GM10266 (cell line): ENCODE measurements at regions not wholly inside any gene's neighbourhood (a gene's known extent, or its start where the extent isn't known, plus 50 kb on each side); places are given as distances from the start of the nearest gene placed in this dataset.

Experiments
- DNase-seq: peaks from one replicate; pipeline ENCODE4 v3.0.0; 2012; ENCODE audit errors: extremely low spot score
- TF ChIP-seq, protein P1 (sequence below): IDR thresholded peaks from 2 replicates; pipeline ENCODE4 v1.5.1; 2012; ENCODE audit warnings: mild to moderate bottlenecking, low read depth; ENCODE audit not compliant: control insufficient read depth, insufficient read depth; ENCODE audit errors: missing control alignments

GRCh38 chr20:23199356-23199755, 113.2 kb upstream of the CD93 start:
- TF ChIP-seq, protein P1, sequence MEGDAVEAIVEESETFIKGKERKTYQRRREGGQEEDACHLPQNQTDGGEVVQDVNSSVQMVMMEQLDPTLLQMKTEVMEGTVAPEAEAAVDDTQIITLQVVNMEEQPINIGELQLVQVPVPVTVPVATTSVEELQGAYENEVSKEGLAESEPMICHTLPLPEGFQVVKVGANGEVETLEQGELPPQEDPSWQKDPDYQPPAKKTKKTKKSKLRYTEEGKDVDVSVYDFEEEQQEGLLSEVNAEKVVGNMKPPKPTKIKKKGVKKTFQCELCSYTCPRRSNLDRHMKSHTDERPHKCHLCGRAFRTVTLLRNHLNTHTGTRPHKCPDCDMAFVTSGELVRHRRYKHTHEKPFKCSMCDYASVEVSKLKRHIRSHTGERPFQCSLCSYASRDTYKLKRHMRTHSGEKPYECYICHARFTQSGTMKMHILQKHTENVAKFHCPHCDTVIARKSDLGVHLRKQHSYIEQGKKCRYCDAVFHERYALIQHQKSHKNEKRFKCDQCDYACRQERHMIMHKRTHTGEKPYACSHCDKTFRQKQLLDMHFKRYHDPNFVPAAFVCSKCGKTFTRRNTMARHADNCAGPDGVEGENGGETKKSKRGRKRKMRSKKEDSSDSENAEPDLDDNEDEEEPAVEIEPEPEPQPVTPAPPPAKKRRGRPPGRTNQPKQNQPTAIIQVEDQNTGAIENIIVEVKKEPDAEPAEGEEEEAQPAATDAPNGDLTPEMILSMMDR: no peak
- no peak for DNase-seq

- TF ChIP-seq, protein P1: no peak
- DNase-seq: no peak
Observed at GRCh38 chr20:23198815-23199214, 112.7 kb upstream of the CD93 start.

- TF ChIP-seq, protein P1: no peak
- DNase-seq: no peak
Observed at GRCh38 chr20:23197836-23198235, 111.7 kb upstream of the CD93 start.

GRCh38 chr20:23195636-23196035, 109.5 kb upstream of the CD93 start:
- TF ChIP-seq, protein P1: no peak

DNA sequence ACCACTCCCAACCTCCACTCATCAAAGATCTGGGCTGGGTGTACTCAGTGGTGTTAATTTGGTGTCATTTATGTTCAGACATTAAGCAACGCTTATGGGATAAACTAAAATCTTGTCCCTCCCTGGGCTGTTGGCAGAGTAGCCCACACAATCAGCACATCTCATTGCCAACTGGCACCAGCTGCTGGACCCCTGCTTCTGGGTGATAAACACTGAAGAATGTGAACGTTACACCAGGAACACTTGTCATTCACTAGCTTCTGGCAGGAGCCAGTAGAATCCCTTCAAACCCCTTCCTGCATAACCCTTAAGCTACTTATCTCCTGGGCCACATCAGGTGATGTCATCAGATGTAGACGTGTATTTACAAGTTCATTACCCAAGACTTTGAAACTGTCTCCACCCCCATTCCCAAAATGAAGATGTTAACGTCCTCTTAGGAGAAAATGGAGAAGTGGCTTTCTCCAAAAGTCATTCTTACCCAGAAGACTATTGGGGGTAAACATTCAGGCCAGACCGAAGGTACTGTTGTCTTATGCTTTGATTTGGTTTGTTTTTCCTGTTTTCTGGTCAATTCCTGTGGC, 107.8 kb upstream of the CD93 start:
- TF ChIP-seq, protein P1: no peak
- no peak for DNase-seq

More at GRCh38 chr20:23195636-23196035, 109.5 kb upstream of the CD93 start:
- no peak for DNase-seq

- TF ChIP-seq, protein P1: no peak
- DNase-seq: no peak
Observed at GRCh38 chr20:23192469-23192868, 106.3 kb upstream of the CD93 start.

- TF ChIP-seq, protein P1: no peak
- DNase-seq: no peak
Observed at GRCh38 chr20:23190557-23190956, 104.4 kb upstream of the CD93 start.
